Vagina (tissue), 2 donors: ENCODE measurements at regions not wholly inside any gene's neighbourhood (a gene's known extent, or its start where the extent isn't known, plus 50 kb on each side); places are given as distances from the start of the nearest gene placed in this dataset.
"Not testable (repeated sequence)": the region's sequence is repeated elsewhere in the genome, so short reads cannot be mapped to it uniquely, and the experiment has no call there.

Experiments used
- DNase-seq, 2 donors: peaks; one replicate each; pipeline ENCODE4 v3.0.0-alpha.2; 2017; ENCODE audit errors: extremely low spot score in 2 of 2
- H3K27ac ChIP-seq: fragments of 200-600 bp; sonication (generic); one replicate; pipeline ENCODE4 v1.5.1; 2019
- H3K27me3 ChIP-seq: fragments of 200-600 bp; sonication (generic); one replicate; pipeline ENCODE4 v1.5.1; 2019
- H3K36me3 ChIP-seq, 2 donors: fragments of 200-600 bp; sonication (generic); one replicate each; pipeline ENCODE4 v1.5.1; 2017 to 2019
- H3K4me1 ChIP-seq: fragments of 200-600 bp; sonication (generic); one replicate; pipeline ENCODE4 v1.5.1; 2019
- H3K4me3 ChIP-seq, 2 donors: fragments of 200-600 bp; sonication (generic); 1 replicate in 1 of 2; 2 replicates in 1 of 2; pipeline ENCODE4 v1.5.1; 2016 to 2019
- H3K9me3 ChIP-seq: fragments of 200-600 bp; sonication (generic); one replicate; pipeline ENCODE4 v1.5.1; 2019
- POLR2A ChIP-seq, 2 donors: fragments of 450-650 bp; IDR thresholded peaks; one replicate each; pipeline ENCODE4 v1.6.1; 2017; ENCODE audit warnings: antibody characterized with exemption in 2 of 2, mild to moderate bottlenecking in 2 of 2, moderate library complexity in 2 of 2
- POLR2AphosphoS5 ChIP-seq, 2 donors: sonication (generic); formaldehyde crosslinking; IDR thresholded peaks; one replicate each; pipeline ENCODE4 v1.9.0; 2017; ENCODE audit warnings: antibody characterized with exemption in 2 of 2, mild to moderate bottlenecking in 2 of 2, low read depth in 1 of 2; ENCODE audit not compliant: insufficient read depth in 1 of 2
- intact Hi-C: fragments of 100-400 bp; cut with DNase I; formaldehyde crosslinking; loops from one replicate; pipeline ENCODE4 v1.15.1; 2023
- TF ChIP-seq, protein P1 (sequence below), 3 experiments: fragments of 450-650 bp in 2 of 3; fragments of 200-600 bp in 1 of 3; sonication (generic) in 1 of 3; IDR thresholded peaks; one replicate each; pipeline ENCODE4 v1.5.1; 2017 to 2019; ENCODE audit warnings: antibody characterized with exemption in 3 of 3, mild to moderate bottlenecking in 2 of 3, moderate library complexity in 2 of 3

DNA sequence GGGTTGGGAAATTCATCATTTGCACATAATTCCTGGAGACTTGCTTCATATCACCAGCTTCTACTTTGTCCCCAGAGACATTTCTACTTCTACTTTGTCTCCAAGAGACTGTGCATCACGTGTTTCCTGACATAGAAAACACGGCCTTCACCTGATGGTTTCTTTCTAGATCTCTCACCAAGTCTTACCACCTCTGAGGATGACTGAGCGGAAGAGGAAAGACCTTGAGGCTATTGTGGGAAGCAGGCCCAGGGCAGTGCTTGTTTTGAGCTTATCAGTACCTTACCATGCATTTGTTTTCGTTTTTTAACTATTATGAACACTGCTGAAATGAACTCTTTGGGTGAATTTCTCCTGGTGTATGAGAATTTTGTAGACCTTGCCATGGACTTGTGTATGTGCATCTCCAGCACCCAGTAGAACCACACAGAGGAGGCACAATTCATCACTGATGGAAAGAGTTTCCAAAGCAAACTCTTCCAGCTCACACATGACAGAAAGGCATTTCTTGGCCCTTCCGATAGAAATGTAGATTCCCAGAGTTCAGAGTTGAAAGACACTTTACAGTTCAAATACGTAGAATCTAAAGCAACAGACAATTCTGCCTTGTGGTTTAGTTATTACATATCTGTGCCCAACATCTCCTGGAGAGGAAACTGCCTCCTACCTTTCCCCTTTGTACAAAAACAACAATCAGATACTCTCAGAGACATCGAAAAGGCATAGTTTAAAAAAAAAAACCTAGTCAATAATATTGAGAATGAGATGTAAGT is 434.7 kb downstream of the FUT8 start:
- Histone ChIP-seq H3K27me3 (no peaks in the 10 kb centered on the region), H3K4me1 (no peaks in the 10 kb centered on the region), H3K9me3 (no peaks in the 10 kb centered on the region), H3K36me3 (no peaks in the 10 kb centered on the region), H3K27ac (no peak overlapping the region), H3K4me3 (no peak overlapping the region)
- intact Hi-C loops = no loop called here
- no peak for DNase-seq
- TF ChIP-seq, protein P1, sequence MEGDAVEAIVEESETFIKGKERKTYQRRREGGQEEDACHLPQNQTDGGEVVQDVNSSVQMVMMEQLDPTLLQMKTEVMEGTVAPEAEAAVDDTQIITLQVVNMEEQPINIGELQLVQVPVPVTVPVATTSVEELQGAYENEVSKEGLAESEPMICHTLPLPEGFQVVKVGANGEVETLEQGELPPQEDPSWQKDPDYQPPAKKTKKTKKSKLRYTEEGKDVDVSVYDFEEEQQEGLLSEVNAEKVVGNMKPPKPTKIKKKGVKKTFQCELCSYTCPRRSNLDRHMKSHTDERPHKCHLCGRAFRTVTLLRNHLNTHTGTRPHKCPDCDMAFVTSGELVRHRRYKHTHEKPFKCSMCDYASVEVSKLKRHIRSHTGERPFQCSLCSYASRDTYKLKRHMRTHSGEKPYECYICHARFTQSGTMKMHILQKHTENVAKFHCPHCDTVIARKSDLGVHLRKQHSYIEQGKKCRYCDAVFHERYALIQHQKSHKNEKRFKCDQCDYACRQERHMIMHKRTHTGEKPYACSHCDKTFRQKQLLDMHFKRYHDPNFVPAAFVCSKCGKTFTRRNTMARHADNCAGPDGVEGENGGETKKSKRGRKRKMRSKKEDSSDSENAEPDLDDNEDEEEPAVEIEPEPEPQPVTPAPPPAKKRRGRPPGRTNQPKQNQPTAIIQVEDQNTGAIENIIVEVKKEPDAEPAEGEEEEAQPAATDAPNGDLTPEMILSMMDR (IDR thresholded peaks at IDR 0.05) = no peak
- no peak for TF ChIP-seq POLR2AphosphoS5 (IDR thresholded peaks at IDR 0.05; ENCODE audit: insufficient read depth in 1 of 2, low read depth in 1 of 2)
- no peak for TF ChIP-seq POLR2A (IDR thresholded peaks at IDR 0.05)

DNA sequence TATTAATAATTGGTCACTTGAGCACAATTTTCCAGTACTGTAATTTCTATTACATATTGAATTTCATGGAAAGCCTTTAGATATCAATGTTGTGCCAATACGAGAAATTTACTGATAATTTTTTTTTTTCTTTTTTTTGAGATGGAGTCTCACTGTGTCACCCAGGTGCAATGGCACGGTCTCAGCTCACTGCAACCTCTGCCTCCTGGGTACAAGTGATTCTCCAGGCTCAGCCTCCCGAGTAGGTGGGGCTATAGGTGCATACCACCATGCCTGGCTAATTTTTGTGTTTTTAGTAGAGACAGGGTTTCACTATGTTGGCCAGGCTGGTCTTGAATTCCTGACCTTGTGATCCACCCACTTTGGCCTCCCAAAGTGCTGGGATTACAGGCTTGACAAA is 435.4 kb downstream of the FUT8 start:
- intact Hi-C loops, H3K9me3 ChIP-seq, H3K36me3 ChIP-seq, H3K27me3 ChIP-seq, H3K4me1 ChIP-seq, H3K4me3 ChIP-seq, DNase-seq, H3K27ac ChIP-seq: not testable (repeated sequence)

DNA sequence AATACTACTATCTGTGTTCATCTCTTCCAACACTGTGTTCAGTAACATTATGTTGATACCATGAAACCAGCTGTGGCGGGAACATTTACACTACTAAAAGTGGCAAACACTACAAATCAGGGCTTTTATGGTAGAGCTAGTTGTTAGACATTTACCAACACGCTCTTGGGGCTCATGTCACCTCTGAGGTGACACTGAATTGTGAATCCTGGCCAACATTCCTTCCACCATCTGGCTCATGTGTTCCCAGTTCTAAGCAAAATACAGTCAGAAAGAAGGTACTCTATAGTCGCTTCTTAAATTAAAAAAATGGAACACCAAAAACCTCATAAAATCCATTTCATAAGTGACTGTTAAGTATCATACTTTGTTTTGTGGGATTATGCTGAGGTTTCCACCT is 436.6 kb downstream of the FUT8 start:
- H3K27ac ChIP-seq = no peak overlapping the region
- DNase-seq = no peak
- no peaks in the 10 kb centered on the region for H3K9me3 ChIP-seq
- TF ChIP-seq POLR2AphosphoS5 (IDR thresholded peaks at IDR 0.05; ENCODE audit: insufficient read depth in 1 of 2, low read depth in 1 of 2) (no peak), POLR2A (IDR thresholded peaks at IDR 0.05) (no peak)
- TF ChIP-seq, protein P1 (IDR thresholded peaks at IDR 0.05) = no peak
- H3K4me1 ChIP-seq = no peaks in the 10 kb centered on the region
- H3K4me3 ChIP-seq = no peak overlapping the region
- no peaks in the 10 kb centered on the region for H3K27me3 ChIP-seq
- H3K36me3 ChIP-seq = no peaks in the 10 kb centered on the region
- intact Hi-C loops = no loop called here

DNA sequence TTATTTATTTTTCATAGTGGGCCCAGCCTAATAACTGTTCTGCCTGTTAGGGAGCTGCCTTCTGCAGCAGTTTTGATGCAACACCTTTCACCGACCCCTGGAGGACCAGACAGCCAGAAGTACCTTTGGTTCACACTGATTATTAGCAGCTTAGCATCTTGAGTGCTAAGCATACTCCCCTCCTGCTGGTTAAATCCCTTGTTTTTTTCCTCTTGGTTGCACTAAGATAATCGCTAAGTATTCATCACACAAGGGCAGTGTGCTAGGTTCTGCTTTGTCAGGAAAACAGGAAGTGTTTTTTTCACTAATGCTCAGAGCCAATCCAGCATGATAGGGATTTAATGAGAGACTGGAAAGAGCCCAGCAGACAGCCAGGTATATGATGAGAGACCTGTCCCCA is 437.0 kb downstream of the FUT8 start:
- H3K9me3 ChIP-seq = no peaks in the 10 kb centered on the region
- no peaks in the 10 kb centered on the region for H3K36me3 ChIP-seq
- H3K4me3 ChIP-seq = no peak overlapping the region
- H3K27me3 ChIP-seq = no peaks in the 10 kb centered on the region
- DNase-seq = peak in 1 of 2 donors; percentile 29
- intact Hi-C loops = no loop called here
- no peak for TF ChIP-seq POLR2A (IDR thresholded peaks at IDR 0.05)
- no peak for TF ChIP-seq POLR2AphosphoS5 (IDR thresholded peaks at IDR 0.05; ENCODE audit: insufficient read depth in 1 of 2, low read depth in 1 of 2)
- TF ChIP-seq, protein P1 (IDR thresholded peaks at IDR 0.05) = no peak
- no peaks in the 10 kb centered on the region for H3K4me1 ChIP-seq
- H3K27ac ChIP-seq = no peak overlapping the region

DNA sequence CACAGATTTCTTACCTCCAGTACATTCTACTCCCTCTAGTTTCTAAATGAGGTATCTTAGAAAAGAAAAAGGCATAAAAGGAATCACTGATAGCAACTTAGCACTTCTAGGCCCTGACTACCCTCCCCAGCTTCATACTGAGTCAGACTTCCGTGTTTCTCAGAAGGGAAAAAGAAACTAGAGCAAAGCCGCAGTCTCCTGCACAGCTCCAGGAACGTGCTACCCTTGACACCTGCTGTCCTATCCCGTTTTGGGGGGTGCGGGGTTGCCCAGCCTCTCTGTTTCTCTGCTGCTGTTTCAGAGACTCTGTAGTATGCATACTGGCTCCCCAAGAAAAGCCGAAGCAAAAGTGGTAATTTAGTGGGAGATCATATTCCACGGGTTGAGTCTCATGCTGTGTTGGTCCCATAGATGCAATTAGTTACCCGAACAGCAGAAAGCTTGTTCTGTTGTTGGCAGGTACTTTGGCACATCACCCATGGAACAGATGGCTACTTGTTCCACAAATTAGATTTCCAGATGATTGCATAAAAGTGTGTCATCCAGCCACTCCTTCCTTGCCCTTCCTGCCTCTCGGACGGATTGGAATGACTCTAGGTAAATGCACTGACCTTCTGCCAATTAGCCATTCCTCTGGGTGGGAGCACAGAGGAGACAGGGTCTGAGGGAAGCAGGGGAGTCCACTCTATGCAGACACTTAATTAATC is 438.1 kb downstream of the FUT8 start:
- Histone ChIP-seq H3K27ac (no peak overlapping the region), H3K4me1 (no peaks in the 10 kb centered on the region), H3K36me3 (no peaks in the 10 kb centered on the region), H3K9me3 (no peaks in the 10 kb centered on the region), H3K4me3 (no peak overlapping the region), H3K27me3 (no peaks in the 10 kb centered on the region)
- intact Hi-C loops = no loop called here
- DNase-seq = peak in 1 of 2 donors; percentile 40
- TF ChIP-seq, protein P1 (IDR thresholded peaks at IDR 0.05) = no peak
- no peak for TF ChIP-seq POLR2AphosphoS5 (IDR thresholded peaks at IDR 0.05; ENCODE audit: insufficient read depth in 1 of 2, low read depth in 1 of 2)
- no peak for TF ChIP-seq POLR2A (IDR thresholded peaks at IDR 0.05)
